H1 (cell line): ENCODE measurements at regions not wholly inside any gene's neighbourhood (a gene's known extent, or its start where the extent isn't known, plus 50 kb on each side); places are given as distances from the start of the nearest gene placed in this dataset.

Experiments used
- BACH1 ChIP-seq: IDR thresholded peaks from 2 replicates; pipeline ENCODE4 v1.6.1; 2012; ENCODE audit warnings: low read length, improper control_type of control experiment
- CBX5 ChIP-seq: fragments of 300-800, 300-1000 bp; sonication (generic); IDR thresholded peaks from 2 replicates; pipeline ENCODE4 v1.7.1; 2016; ENCODE audit warnings: antibody characterized with exemption, low read length, low read depth
- CBX8 ChIP-seq: fragments of 300-800, 300-1000 bp; sonication (generic); IDR thresholded peaks from 2 replicates; pipeline ENCODE4 v1.7.1; 2016; ENCODE audit warnings: low read depth, low read length, borderline replicate concordance
- CTBP2 ChIP-seq: IDR thresholded peaks from 2 replicates; pipeline ENCODE4 v1.7.0; 2011; ENCODE audit warnings: borderline replicate concordance, mild to moderate bottlenecking, moderate library complexity, mixed read lengths, low read length; ENCODE audit not compliant: insufficient read depth, insufficient read length
- EZH2 ChIP-seq: fragments of 200-600 bp; sonication (generic); IDR thresholded peaks from 2 replicates; pipeline ENCODE4 v1.7.1; 2012; ENCODE audit warnings: low read depth, mild to moderate bottlenecking, moderate library complexity, low read length, inconsistent platforms; ENCODE audit not compliant: severe bottlenecking
- JUND ChIP-seq: IDR thresholded peaks from 2 replicates; pipeline ENCODE4 v1.6.1; 2011; ENCODE audit warnings: mild to moderate bottlenecking, improper control_type of control experiment, low read length
- MAFK ChIP-seq: IDR thresholded peaks from 2 replicates; pipeline ENCODE4 v1.6.1; 2012; ENCODE audit warnings: low read depth, mild to moderate bottlenecking, improper control_type of control experiment, low read length
- NANOG ChIP-seq: IDR thresholded peaks from 2 replicates; pipeline ENCODE4 v1.6.1; 2011; ENCODE audit warnings: low read length, low read depth, mild to moderate bottlenecking, inconsistent platforms; ENCODE audit not compliant: insufficient read depth, poor library complexity, severe bottlenecking
- NRF1 ChIP-seq: IDR thresholded peaks from 2 replicates; pipeline ENCODE4 v1.6.1; 2011; ENCODE audit warnings: mild to moderate bottlenecking, low read depth, low read length, improper control_type of control experiment
- POU5F1 ChIP-seq: IDR thresholded peaks from 2 replicates; pipeline ENCODE4 v1.6.1; 2011; ENCODE audit warnings: low read depth, mild to moderate bottlenecking, low read length, moderate library complexity
- RNF2 ChIP-seq: fragments of 200-900, 300-1000 bp; sonication (generic); IDR thresholded peaks from 2 replicates; pipeline ENCODE4 v1.7.1; 2016; ENCODE audit warnings: borderline replicate concordance, low read depth, mild to moderate bottlenecking, antibody characterized with exemption, low read length; ENCODE audit not compliant: poor library complexity, severe bottlenecking; ENCODE audit errors: missing control alignments
- SP2 ChIP-seq: IDR thresholded peaks from 2 replicates; pipeline ENCODE4 v1.6.1; 2012; ENCODE audit warnings: mild to moderate bottlenecking, low read length, inconsistent platforms
- TAF1 ChIP-seq: IDR thresholded peaks from 2 replicates; pipeline ENCODE4 v1.6.1; 2011; ENCODE audit warnings: mild to moderate bottlenecking, low read depth, low read length
- TF ChIP-seq, protein P1 (sequence below): IDR thresholded peaks from 2 replicates; pipeline ENCODE4 v1.6.1; 2012; ENCODE audit warnings: low read length, inconsistent platforms
- TF ChIP-seq, protein P2 (sequence below), 3 experiments: IDR thresholded peaks; 1 replicate in 2 of 3; 2 replicates in 1 of 3; pipeline versions ENCODE4 v1.5.1 to v1.6.1; 2011; ENCODE audit warnings: low read length in 3 of 3, mild to moderate bottlenecking in 3 of 3, inconsistent platforms in 2 of 3, low read depth in 1 of 3, moderate library complexity in 1 of 3; ENCODE audit not compliant: insufficient read depth in 1 of 3; ENCODE audit errors: control extremely low read depth in 1 of 3
- TF ChIP-seq, protein P3 (sequence below): IDR thresholded peaks from 2 replicates; pipeline ENCODE4 v1.6.1; 2011; ENCODE audit warnings: low read length, improper control_type of control experiment
- TF ChIP-seq, protein P4 (sequence below): IDR thresholded peaks from 2 replicates; pipeline ENCODE4 v1.6.1; 2012; ENCODE audit warnings: inconsistent platforms

DNA sequence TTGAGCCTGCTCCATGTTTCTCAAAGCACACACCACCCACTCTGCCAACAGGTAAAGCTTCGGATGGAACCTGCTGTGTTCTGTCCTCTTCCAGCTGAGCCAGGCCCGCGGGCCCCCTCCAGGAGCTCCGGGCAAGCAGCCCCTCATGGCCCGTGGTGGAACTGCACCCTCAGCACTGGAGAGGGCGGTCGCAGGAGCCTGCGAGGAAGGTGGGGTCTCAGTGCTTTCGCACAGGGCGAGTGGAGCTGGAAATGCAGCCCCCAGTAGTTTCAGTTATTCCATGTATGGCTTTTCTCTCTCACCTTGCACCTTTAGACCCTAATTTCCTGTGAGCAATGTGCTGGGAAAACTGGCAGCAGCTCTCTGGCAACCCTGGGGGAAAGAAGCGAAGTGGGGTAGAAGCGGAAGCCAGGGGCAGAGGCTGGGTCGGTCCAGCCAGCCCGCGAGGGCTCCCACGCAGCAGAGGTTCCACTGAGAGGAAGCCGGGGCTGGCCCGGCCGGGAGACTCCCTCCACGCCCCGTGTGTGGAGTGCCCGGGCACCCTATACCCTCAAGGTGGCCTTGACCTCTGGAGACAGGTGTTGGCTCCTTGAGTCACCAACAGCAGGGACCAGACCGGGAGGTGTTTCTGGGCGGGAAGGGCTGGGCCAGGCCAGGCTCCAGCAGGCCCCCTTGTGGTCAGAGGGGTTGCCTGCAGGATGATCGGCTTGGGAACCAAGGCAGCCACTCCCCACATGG is 119.9 kb upstream of the TMEM45B start (continued):
- TF ChIP-seq, protein P1, sequence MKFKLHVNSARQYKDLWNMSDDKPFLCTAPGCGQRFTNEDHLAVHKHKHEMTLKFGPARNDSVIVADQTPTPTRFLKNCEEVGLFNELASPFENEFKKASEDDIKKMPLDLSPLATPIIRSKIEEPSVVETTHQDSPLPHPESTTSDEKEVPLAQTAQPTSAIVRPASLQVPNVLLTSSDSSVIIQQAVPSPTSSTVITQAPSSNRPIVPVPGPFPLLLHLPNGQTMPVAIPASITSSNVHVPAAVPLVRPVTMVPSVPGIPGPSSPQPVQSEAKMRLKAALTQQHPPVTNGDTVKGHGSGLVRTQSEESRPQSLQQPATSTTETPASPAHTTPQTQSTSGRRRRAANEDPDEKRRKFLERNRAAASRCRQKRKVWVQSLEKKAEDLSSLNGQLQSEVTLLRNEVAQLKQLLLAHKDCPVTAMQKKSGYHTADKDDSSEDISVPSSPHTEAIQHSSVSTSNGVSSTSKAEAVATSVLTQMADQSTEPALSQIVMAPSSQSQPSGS: no peak
- TF ChIP-seq, protein P2, sequence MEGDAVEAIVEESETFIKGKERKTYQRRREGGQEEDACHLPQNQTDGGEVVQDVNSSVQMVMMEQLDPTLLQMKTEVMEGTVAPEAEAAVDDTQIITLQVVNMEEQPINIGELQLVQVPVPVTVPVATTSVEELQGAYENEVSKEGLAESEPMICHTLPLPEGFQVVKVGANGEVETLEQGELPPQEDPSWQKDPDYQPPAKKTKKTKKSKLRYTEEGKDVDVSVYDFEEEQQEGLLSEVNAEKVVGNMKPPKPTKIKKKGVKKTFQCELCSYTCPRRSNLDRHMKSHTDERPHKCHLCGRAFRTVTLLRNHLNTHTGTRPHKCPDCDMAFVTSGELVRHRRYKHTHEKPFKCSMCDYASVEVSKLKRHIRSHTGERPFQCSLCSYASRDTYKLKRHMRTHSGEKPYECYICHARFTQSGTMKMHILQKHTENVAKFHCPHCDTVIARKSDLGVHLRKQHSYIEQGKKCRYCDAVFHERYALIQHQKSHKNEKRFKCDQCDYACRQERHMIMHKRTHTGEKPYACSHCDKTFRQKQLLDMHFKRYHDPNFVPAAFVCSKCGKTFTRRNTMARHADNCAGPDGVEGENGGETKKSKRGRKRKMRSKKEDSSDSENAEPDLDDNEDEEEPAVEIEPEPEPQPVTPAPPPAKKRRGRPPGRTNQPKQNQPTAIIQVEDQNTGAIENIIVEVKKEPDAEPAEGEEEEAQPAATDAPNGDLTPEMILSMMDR (IDR thresholded peaks at IDR 0.05; ENCODE audit: control extremely low read depth in 1 of 3, insufficient read depth in 1 of 3, low read depth in 1 of 3, low read length in 3 of 3): peak; percentile 79 to 81 (median 80)
- TF ChIP-seq POU5F1 (no peak), RNF2 (no peak), EZH2 (no peak), JUND (peak; percentile 30; the same call in 1 of the 2 replicates), CTBP2 (no peak), NANOG (no peak), NRF1 (no peak), BACH1 (no peak), CBX5 (no peak), TAF1 (no peak), CBX8 (no peak), MAFK (no peak), SP2 (no peak)
- TF ChIP-seq, protein P3, sequence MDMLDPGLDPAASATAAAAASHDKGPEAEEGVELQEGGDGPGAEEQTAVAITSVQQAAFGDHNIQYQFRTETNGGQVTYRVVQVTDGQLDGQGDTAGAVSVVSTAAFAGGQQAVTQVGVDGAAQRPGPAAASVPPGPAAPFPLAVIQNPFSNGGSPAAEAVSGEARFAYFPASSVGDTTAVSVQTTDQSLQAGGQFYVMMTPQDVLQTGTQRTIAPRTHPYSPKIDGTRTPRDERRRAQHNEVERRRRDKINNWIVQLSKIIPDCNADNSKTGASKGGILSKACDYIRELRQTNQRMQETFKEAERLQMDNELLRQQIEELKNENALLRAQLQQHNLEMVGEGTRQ: no peak
- TF ChIP-seq, protein P4, sequence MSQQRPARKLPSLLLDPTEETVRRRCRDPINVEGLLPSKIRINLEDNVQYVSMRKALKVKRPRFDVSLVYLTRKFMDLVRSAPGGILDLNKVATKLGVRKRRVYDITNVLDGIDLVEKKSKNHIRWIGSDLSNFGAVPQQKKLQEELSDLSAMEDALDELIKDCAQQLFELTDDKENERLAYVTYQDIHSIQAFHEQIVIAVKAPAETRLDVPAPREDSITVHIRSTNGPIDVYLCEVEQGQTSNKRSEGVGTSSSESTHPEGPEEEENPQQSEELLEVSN: peak; percentile 89
